SK-N-SH (cell line): ENCODE measurements at regions not wholly inside any gene's neighbourhood (a gene's known extent, or its start where the extent isn't known, plus 50 kb on each side); places are given as distances from the start of the nearest gene placed in this dataset.

Experiments used
- CTCF ChIA-PET: fragments of 300-600, 350-600 bp; formaldehyde crosslinking; extraction: SDS; loops from one replicate; lab custom pipeline; 2021; lab: Yijun Ruan, JAX
- POLR2A ChIA-PET: fragments of 350-600 bp; sonication (Branson Sonifier 250); formaldehyde crosslinking; extraction: SDS; loops from one replicate; lab custom pipeline; 2020; ENCODE audit warnings: antibody characterized with exemption, inconsistent platforms; lab: Yijun Ruan, JAX
- DNase-seq: peaks from one replicate; pipeline ENCODE4 v3.0.0; 2012
- H2AFZ ChIP-seq: fragments of 200-600 bp; sonication (generic); 2 replicates; pipeline ENCODE4 v1.8.1; 2016; ENCODE audit warnings: antibody characterized with exemption, mild to moderate bottlenecking, low read depth
- H3F3A ChIP-seq: fragments of 200-600 bp; sonication (generic); replicated peaks from 2 replicates; pipeline ENCODE3; 2016; ENCODE audit warnings: antibody characterized with exemption, mild to moderate bottlenecking; ENCODE audit not compliant: insufficient read depth
- H3K27ac ChIP-seq, 2 experiments: fragments of 200-500 bp in 1 of 2; fragments of 200-600 bp in 1 of 2; sonication (Bioruptor generic) in 1 of 2; sonication (generic), shearing (Covaris generic) in 1 of 2; 2 replicates each; pipeline versions ENCODE4 v1.5.1 to v1.6.1; 2014 to 2016; ENCODE audit warnings: low read depth in 2 of 2, inconsistent platforms in 1 of 2, low read length in 1 of 2, mild to moderate bottlenecking in 1 of 2, mixed read lengths in 1 of 2
- H3K27me3 ChIP-seq: fragments of 200-600 bp; sonication (generic), shearing (Covaris generic); 2 replicates; pipeline ENCODE4 v1.6.1; 2016; ENCODE audit warnings: mixed run types; ENCODE audit not compliant: insufficient read depth
- H3K36me3 ChIP-seq, 2 experiments: fragments of 200-500 bp in 1 of 2; fragments of 200-600 bp in 1 of 2; sonication (Bioruptor generic) in 1 of 2; sonication (generic) in 1 of 2; replicated peaks in 1 of 2; 2 replicates each; pipeline versions ENCODE3 to v1.5.1; 2014 to 2016; ENCODE audit warnings: low read length in 1 of 2, mild to moderate bottlenecking in 1 of 2; ENCODE audit not compliant: insufficient read depth in 2 of 2, control insufficient read depth in 1 of 2
- H3K4me1 ChIP-seq, 2 experiments: fragments of 200-500 bp in 1 of 2; fragments of 200-600 bp in 1 of 2; sonication (Bioruptor generic) in 1 of 2; sonication (generic), shearing (Covaris generic) in 1 of 2; 2 replicates each; pipeline versions ENCODE4 v1.5.1 to v1.6.1; 2014 to 2016; ENCODE audit warnings: low read depth in 1 of 2, low read length in 1 of 2, mixed run types in 1 of 2; ENCODE audit not compliant: insufficient read depth in 2 of 2, control insufficient read depth in 1 of 2
- H3K4me2 ChIP-seq: fragments of 200-600 bp; sonication (generic), shearing (Covaris generic); 2 replicates; pipeline ENCODE4 v1.6.1; 2017; ENCODE audit warnings: mixed run types
- H3K4me3 ChIP-seq, 2 experiments: fragments of 200-500 bp in 1 of 2; fragments of 200-600 bp in 1 of 2; sonication (Bioruptor generic) in 1 of 2; sonication (generic), shearing (Covaris generic) in 1 of 2; 2 replicates each; pipeline versions ENCODE4 v1.5.1 to v1.8.1; 2014 to 2016; ENCODE audit warnings: low read depth in 2 of 2, inconsistent platforms in 1 of 2, low read length in 1 of 2, mild to moderate bottlenecking in 1 of 2, mixed read lengths in 1 of 2, moderate library complexity in 1 of 2
- H3K79me2 ChIP-seq: fragments of 200-600 bp; sonication (generic); 2 replicates; pipeline ENCODE4 v1.8.1; 2017; ENCODE audit warnings: mild to moderate bottlenecking; ENCODE audit not compliant: insufficient read depth
- H3K9ac ChIP-seq: fragments of 200-600 bp; sonication (generic); 2 replicates; pipeline ENCODE4 v1.6.1; 2017; ENCODE audit warnings: mixed run types
- H3K9me2 ChIP-seq: fragments of 200-600 bp; sonication (generic); 2 replicates; pipeline ENCODE4 v1.6.1; 2017; ENCODE audit warnings: mixed run types
- H3K9me3 ChIP-seq: fragments of 200-600 bp; sonication (generic); 2 replicates; pipeline ENCODE4 v1.6.1; 2017; ENCODE audit warnings: mixed run types, mild to moderate bottlenecking, moderate library complexity
- H4K20me1 ChIP-seq: fragments of 200-600 bp; sonication (generic); 2 replicates; pipeline ENCODE4 v1.6.1; 2017; ENCODE audit warnings: mild to moderate bottlenecking, mixed run types; ENCODE audit not compliant: insufficient read depth
- CHD2 ChIP-seq: fragments of 150-350 bp; IDR thresholded peaks from 2 replicates; pipeline ENCODE4 v1.6.1; 2018; ENCODE audit warnings: low read length; ENCODE audit not compliant: partially characterized antibody
- ELF1 ChIP-seq: IDR thresholded peaks from 2 replicates; pipeline ENCODE4 v1.4.0; 2012
- FOSL2 ChIP-seq: IDR thresholded peaks from 2 replicates; pipeline ENCODE4 v1.4.0; 2012; ENCODE audit warnings: low read depth, mild to moderate bottlenecking, moderate library complexity, borderline replicate concordance
- FOXJ3 ChIP-seq: sonication (generic); formaldehyde crosslinking; IDR thresholded peaks from 2 replicates; pipeline ENCODE4 v1.5.1; 2020; ENCODE audit warnings: mild to moderate bottlenecking, missing genetic modification reagents
- GABPA ChIP-seq: IDR thresholded peaks from 2 replicates; pipeline ENCODE4 v1.4.0; 2012; ENCODE audit warnings: low read depth, mild to moderate bottlenecking
- GATA2 ChIP-seq: sonication (generic); formaldehyde crosslinking; IDR thresholded peaks from 2 replicates; pipeline ENCODE4 v1.5.0; 2020; ENCODE audit warnings: mild to moderate bottlenecking, missing genetic modification reagents
- IRF3 ChIP-seq: fragments of 150-350 bp; IDR thresholded peaks from 2 replicates; pipeline ENCODE4 v1.6.1; 2016; ENCODE audit warnings: mild to moderate bottlenecking, low read depth, low read length
- MEF2A ChIP-seq: IDR thresholded peaks from 2 replicates; pipeline ENCODE4 v1.4.0; 2012; ENCODE audit warnings: low read depth, borderline replicate concordance
- MXI1 ChIP-seq: IDR thresholded peaks from 2 replicates; pipeline ENCODE4 v1.6.1; 2012; ENCODE audit warnings: mild to moderate bottlenecking, low read depth, low read length, improper control_type of control experiment
- NFIC ChIP-seq: IDR thresholded peaks from 2 replicates; pipeline ENCODE4 v1.4.0; 2012; ENCODE audit warnings: borderline replicate concordance
- TCF12 ChIP-seq: IDR thresholded peaks from 2 replicates; pipeline ENCODE4 v1.4.0; 2012
- USF2 ChIP-seq: fragments of 150-350 bp; IDR thresholded peaks from 2 replicates; pipeline ENCODE4 v1.6.1; 2017; ENCODE audit warnings: antibody characterized with exemption, low read length, low read depth, borderline replicate concordance
- YY1 ChIP-seq: IDR thresholded peaks from 2 replicates; pipeline ENCODE4 v1.4.0; 2012; ENCODE audit warnings: low read depth, mild to moderate bottlenecking
- WGBS: methylation state at CpG from one replicate; pipeline ENCODE4 v1.1.6; 2017; ENCODE audit warnings: low lambda C conversion rate; 5-methylcytosine and 5-hydroxymethylcytosine counted together
- TF ChIP-seq, protein P1 (sequence below): IDR thresholded peaks from 2 replicates; pipeline ENCODE4 v1.4.0; 2012; ENCODE audit warnings: low read depth
- TF ChIP-seq, protein P2 (sequence below): IDR thresholded peaks from 2 replicates; pipeline ENCODE4 v1.6.1; 2012; ENCODE audit warnings: mild to moderate bottlenecking, low read depth, low read length, moderate library complexity
- TF ChIP-seq, protein P3 (sequence below): IDR thresholded peaks from 2 replicates; pipeline ENCODE4 v1.4.0; 2012; ENCODE audit warnings: low read depth, borderline replicate concordance

GRCh38 chr2:239880396-239880795 is 144.7 kb downstream of the NDUFA10 start:
- no peaks in the 10 kb centered on the region for H3K36me3 ChIP-seq
- H3K4me3 ChIP-seq = no peak overlapping the region
- H3K27me3 ChIP-seq = no peaks in the 10 kb centered on the region
- ChIA-PET CTCF (interaction anchor here (1.0 to 1.2 kb wide), 2 partner anchors 72 to 210 kb away, joined by 3 read pairs; no protein-coding TSS in a partner anchor), POLR2A (no interaction called here)
- peaks cover 4% of the 10 kb centered on the region; the same call in 1 of the 2 replicates for H3K9me3 ChIP-seq
- no peak overlapping the region for H3K4me2 ChIP-seq
- H3K4me1 ChIP-seq = peaks cover 0 to 23% of the 10 kb centered on the region in 2 experiments; a peak in 2 of 4 replicates
- WGBS = 27% methylated on average over 3 of the region's 3 CpGs
- H3F3A ChIP-seq = no peaks in the 10 kb centered on the region
- no peaks in the 10 kb centered on the region for H3K9me2 ChIP-seq
- peak overlapping the region in 1 of 2 experiments; percentile 43; a peak in 1 of 4 replicates for H3K27ac ChIP-seq
- no peak overlapping the region for H2AFZ ChIP-seq
- no peaks in the 10 kb centered on the region for H3K79me2 ChIP-seq
- TF ChIP-seq MXI1 = no peak
- TF ChIP-seq NFIC = no peak
- TF ChIP-seq GABPA = no peak
- TF ChIP-seq, protein P1, sequence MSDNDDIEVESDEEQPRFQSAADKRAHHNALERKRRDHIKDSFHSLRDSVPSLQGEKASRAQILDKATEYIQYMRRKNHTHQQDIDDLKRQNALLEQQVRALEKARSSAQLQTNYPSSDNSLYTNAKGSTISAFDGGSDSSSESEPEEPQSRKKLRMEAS = no peak
- TF ChIP-seq USF2 = no peak
- no peak for TF ChIP-seq TCF12
- TF ChIP-seq CHD2 = no peak
- TF ChIP-seq, protein P2, sequence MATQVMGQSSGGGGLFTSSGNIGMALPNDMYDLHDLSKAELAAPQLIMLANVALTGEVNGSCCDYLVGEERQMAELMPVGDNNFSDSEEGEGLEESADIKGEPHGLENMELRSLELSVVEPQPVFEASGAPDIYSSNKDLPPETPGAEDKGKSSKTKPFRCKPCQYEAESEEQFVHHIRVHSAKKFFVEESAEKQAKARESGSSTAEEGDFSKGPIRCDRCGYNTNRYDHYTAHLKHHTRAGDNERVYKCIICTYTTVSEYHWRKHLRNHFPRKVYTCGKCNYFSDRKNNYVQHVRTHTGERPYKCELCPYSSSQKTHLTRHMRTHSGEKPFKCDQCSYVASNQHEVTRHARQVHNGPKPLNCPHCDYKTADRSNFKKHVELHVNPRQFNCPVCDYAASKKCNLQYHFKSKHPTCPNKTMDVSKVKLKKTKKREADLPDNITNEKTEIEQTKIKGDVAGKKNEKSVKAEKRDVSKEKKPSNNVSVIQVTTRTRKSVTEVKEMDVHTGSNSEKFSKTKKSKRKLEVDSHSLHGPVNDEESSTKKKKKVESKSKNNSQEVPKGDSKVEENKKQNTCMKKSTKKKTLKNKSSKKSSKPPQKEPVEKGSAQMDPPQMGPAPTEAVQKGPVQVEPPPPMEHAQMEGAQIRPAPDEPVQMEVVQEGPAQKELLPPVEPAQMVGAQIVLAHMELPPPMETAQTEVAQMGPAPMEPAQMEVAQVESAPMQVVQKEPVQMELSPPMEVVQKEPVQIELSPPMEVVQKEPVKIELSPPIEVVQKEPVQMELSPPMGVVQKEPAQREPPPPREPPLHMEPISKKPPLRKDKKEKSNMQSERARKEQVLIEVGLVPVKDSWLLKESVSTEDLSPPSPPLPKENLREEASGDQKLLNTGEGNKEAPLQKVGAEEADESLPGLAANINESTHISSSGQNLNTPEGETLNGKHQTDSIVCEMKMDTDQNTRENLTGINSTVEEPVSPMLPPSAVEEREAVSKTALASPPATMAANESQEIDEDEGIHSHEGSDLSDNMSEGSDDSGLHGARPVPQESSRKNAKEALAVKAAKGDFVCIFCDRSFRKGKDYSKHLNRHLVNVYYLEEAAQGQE = no peak
- no peak for TF ChIP-seq FOXJ3 (CRISPR knock-in tag)
- no peak for TF ChIP-seq YY1
- TF ChIP-seq FOSL2 = no peak
- TF ChIP-seq, protein P3, sequence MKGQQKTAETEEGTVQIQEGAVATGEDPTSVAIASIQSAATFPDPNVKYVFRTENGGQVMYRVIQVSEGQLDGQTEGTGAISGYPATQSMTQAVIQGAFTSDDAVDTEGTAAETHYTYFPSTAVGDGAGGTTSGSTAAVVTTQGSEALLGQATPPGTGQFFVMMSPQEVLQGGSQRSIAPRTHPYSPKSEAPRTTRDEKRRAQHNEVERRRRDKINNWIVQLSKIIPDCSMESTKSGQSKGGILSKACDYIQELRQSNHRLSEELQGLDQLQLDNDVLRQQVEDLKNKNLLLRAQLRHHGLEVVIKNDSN = no peak
- no peak for TF ChIP-seq ELF1
- TF ChIP-seq IRF3 = no peak
- TF ChIP-seq GATA2 (CRISPR knock-in tag) = no peak
- no peak for TF ChIP-seq MEF2A
- no peak for DNase-seq
- no peaks in the 10 kb centered on the region for H4K20me1 ChIP-seq
- H3K9ac ChIP-seq = no peak overlapping the region
